HG02642 (cell line): ENCODE measurements at regions not wholly inside any gene's neighbourhood (a gene's known extent, or its start where the extent isn't known, plus 50 kb on each side); places are given as distances from the start of the nearest gene placed in this dataset.
"Not testable (repeated sequence)": the region's sequence is repeated elsewhere in the genome, so short reads cannot be mapped to it uniquely, and the experiment has no call there.

ENCODE experiments used
- ATAC-seq: cut with Tn5 transposase; IDR thresholded peaks from one replicate; pipeline ENCODE4 v1.9.1; 2021; ENCODE audit warnings: mild to moderate bottlenecking; ENCODE audit not compliant: unreplicated experiment, poor library complexity

DNA sequence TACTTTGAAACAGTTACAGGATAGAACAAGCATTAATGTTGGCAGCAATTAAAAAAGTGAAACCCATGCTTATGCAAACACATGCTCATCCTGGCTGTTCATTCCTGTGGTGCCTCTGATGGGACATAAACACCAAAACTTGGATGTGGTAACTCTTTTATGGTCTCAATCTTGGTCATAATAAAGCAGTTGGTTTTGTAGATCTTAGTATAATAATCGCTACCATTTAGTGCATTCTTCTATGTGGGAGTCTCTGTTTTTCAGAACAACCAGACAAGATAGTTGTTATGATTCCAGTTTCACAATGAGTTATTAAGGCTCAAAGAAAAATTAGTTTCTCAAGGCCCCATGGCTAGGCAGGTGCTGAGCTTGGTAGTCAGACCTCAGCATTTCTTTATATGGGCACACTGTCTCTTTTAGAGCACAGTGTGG is 184.0 kb downstream of the UTRN start:
- ATAC-seq = peak; percentile 82

DNA sequence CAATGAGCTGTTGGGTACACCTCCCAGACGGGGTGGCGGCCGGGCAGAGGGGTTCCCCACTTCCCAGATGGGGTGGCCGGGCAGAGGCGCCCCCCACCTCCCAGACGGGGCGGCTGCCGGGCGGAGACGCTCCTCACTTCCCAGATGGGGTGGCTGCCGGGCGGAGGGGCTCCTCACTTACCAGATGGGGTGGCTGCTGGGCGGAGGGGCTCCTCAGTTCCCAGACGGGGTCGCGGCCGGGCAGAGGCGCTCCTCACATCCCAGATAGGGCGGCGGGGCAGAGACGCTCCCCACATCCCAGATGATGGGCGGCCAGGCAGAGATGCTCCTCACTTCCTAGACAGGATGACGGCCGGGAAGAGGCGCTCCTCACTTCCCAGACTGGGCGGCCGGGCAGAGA is 185.1 kb downstream of the UTRN start:
- ATAC-seq = not testable (repeated sequence)

DNA sequence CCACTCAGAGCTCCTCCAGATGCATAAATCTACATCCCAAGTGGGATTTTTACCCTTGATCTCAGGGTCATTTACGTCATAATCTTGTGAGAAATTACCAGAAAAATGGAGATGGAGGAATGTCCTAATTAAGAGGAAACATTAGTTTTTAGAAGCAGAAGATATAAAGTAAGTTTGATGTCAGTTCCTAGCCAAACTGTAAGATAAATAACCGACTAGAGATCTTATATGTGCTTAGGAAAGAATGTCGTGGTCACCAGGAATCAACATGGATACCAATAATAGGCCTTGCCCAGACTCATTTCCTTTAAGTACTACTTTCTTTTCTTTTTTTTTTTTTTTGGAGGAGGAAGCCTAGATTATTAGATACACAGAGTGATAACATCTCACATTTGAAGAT is 186.9 kb downstream of the UTRN start:
- ATAC-seq = no peak

DNA sequence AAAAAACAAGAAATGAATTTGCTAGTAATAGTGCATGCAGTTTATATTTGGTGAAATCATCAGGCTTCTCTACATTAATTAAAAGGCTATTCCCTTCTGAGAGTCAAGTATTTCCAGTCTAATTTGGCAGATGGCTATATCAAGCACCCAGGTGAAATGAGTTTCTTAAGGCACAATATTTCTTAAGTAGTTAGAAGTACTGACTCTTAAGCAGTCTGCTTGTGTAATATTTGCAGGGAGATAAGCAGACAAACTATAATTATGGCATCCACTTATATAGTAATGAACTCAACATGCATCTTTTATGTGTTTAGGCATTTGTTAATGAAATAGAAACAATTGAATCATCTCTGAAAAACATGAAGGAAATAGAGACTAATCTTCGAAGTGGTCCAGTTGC is 189.2 kb downstream of the UTRN start:
- no peak for ATAC-seq

DNA sequence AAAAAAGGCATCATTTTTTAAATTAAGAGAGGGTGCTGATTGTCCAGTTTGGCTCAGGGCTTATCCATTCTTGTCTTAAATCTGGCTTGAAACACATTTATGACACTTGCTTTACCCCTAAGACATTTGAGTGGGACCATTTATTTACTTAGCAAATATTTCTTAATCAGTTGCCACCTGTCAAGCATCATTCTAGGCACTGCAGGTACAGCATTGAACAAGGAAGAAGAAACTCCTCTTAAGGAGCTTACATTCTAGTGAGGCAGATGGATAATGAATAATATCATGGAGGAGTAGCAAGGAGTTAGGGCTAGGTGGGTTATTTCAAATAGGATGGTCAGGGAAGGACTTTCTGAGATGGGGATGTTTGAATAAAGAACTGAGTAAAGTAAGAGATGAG is 189.8 kb downstream of the UTRN start:
- no peak for ATAC-seq

DNA sequence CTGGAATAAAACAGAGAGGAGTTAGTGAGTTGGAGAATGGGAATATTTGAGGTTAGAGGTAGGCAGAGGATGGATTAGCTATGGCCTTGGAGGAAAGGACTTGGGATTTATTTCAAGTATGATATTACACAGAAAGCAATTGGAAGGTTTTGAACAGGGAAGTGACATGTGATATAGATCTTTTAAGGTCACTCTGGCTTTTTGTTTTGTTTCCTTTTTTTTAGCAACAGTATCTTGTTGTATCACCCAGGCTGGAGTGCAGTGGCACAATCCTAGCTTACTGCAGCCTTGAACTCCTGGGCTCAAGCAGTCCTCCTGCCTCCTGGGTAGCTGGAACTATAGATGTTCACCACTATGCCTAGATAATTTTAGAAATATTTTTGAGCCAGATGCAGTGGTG is 190.3 kb downstream of the UTRN start:
- ATAC-seq = no peak

DNA sequence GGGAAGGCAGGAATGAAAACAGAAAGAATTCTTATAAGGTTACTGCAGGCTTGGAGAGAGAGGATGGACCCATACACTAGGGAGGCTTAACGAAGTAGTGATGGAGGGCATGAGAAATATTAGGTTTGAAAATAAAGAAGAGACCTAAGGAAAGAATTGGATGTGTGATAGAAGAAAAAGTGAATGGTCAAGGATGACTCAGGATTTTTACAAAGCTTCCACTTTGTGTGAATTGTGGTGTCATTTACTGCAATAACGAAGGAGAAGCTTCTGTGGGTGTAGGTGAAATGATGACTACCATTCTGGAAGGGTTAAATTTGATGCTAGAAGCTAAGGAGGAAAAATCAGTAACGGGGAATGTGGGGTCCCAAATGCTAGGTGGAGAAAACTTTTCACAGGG is 191.2 kb downstream of the UTRN start:
- ATAC-seq = no peak

DNA sequence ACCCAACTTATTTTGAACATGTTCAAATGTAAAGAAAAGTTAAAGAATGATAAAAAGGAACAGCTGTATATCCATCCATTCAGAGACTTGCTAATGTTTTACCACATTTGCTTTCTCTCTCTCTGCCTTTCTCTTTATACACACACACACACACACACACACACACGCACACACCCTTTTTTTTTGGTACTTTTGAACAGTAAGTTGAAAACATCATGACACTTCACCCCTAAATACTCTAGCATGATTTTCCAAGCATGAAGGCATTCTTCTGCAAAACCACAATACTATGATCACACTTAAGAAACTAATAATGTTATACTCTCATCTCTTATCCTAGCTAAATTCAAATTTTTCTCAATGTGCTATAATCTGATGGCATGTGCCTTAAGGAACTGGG is 192.3 kb downstream of the UTRN start:
- no peak for ATAC-seq

DNA sequence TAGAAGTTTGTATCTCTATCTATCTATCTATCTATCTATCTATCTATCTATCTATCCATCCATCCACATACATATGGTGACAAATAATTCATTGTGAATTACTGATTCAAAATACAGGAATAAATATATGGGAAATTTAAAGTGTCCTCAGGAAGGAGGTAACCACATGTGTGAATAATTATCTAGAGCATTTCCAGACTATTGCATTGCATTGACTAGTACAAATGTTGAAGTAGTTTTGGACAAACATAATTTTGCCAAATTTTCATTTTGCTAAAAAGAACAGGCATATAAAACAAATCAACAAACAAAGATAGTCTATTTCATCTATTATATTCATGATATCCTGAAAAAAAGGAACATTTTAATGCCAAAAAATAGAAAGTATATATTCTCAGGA is 192.7 kb downstream of the UTRN start:
- no peak for ATAC-seq

DNA sequence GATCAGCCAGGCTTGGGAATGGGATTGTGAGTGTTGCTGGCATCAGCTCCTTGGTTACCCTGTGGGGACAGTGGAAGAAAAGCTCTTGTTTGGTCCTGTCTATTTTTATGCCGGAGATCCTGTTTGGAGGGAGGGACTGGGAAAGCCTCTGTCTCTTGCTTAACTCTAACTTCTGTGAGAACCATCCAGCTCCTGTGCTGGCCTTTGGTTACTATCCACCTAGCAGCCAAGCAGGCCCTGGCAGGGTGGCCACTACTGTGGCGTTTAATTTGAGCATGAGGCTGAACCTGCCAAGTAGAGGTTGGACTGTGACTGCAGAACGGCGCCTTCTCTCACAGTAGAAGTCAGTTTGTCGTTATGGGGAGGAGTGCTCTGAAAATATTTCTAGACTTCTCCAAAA is 193.3 kb downstream of the UTRN start:
- ATAC-seq = no peak

DNA sequence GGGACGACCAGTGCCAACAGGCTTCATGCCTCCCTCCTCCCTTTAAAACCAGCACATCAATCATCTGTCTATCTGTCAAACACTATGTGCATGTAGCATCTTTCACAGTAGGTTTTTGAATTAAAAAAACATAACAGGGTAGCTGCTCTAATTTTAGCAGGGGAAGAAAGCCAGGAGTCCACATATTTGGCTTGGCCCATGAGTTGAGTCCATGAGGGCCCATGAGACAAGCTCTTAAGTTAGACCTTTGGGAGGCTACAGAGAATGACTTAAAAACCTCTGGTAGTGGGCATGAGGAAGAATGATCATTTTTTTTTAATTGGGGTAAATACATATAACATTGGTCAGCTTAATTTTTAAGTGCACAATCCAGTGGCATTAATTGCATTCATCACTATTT is 194.9 kb downstream of the UTRN start:
- no peak for ATAC-seq

DNA sequence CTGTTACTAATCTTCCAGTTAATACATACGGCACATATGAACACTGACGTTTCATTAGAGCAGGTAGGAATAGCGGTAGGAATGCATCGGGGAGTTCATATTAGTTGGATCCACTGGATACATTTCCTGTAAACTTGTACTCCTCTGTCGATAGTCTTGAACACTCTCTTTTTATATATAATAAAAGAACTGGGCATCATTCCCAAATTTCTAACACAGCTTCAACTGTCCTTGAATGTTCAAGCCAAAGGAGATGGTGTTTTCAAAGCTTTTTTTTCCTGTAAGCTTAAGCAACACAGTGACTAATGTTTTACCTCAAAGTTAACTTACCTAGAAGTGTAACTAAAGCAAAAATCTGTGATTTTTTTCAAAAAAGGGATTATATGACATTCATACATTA is 195.3 kb downstream of the UTRN start:
- no peak for ATAC-seq

DNA sequence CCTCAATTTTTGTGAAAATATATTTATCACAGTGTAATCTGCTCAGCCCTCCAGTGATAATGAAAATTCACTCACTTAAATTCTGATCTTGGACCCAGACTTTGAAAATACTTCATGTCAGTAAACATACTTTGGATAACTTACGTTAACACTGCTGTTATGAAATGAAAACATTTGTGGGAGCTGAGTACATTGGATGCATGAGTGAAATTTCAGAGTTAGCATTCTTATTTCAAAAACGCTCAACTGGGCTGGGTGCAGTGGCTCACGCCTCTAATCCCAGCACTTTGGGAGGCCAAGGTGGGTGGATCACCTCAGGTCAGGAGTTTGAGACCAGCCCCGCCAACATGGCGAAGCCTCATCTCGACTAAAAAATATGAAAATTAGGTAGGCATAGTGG is 196.4 kb downstream of the UTRN start:
- ATAC-seq = no peak

DNA sequence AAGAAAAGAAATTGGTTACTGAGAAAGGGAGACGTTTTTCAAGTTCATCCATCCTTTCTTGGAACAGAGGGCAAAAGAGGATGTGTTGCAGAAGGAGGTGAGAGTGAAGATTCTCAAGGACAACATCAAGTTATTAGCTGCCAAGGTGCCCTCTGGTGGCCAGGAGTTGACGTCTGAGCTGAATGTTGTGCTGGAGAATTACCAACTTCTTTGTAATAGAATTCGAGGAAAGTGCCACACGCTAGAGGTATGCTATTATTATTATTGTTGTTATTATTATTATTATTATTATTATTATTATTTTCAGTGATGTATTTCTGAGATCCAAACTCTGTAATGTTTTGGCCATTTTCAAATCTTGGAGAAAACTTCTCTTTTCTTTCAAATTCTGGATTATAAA is 197.0 kb downstream of the UTRN start:
- peak; percentile 81 for ATAC-seq

DNA sequence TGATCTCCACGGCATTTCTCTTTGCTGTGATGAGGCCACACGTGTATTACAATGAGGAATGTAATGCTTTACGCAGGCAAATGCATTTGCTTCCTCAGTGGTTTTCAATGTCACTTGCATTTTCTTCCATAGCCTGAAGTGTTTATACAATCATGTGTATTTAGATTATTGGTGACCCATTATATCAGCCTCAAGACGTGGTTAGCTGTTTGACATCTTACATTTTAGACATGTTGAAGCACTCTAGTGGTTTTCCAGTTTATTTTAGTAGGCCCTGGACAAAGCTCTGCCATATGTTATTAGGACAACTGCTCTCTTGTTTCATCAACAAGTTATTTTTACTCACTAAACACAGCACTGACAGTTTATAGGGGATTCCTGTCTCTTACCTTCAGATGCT is 200.4 kb downstream of the UTRN start:
- ATAC-seq = no peak

DNA sequence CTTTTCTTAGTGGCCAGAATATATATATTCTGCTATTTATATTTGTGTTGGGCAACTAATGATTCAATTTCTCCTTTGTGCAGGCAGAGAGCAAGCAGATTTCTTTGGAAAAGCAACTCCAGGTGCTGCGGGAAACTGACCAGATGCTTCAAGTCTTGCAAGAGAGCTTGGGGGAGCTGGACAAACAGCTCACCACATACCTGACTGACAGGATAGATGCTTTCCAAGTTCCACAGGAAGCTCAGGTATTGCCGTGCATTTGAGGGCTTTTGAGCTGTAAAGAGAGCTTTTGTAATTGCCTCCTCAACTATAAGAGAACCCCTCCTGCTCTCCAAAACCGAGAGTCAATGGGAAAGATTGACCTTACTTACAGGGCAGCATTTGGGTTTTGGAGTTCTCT is 203.5 kb downstream of the UTRN start:
- ATAC-seq = no peak

DNA sequence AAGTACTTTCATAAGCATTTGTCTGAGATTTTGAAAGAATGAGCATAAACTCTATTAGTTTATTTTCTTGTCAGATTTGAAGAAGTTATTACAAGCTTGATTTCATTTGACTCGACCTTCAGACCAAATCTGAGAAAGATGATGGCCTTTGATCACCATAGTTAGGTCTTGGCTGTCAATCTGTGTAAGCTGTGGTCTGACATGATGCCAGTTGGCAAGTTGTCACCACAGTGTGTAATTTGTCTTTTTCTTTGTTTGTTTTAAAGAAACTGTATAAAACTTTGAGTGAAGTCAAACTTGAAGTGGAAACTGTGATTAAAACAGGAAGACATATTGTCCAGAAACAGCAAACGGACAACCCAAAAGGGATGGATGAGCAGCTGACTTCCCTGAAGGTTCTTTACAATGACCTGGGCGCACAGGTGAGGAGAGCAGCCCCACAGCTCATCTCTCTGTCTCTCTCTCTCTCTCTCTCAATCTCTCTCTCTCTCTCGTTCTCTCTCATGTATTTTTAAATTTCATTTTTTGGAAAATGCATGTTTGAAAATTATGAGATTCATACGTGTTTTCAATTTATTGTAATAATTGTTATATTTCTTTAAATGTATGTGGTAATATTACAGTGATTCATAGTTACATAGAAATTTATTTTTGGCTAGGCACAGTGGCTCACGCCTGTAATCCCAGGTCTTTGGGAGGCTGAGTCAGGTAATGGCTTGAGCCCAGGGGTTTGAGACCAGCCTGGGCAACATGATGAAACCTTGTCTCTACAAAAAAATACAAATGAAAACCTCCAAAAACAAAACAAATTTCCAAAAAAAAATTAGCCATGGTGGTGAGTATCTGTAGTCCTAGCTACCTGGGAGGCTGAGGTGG is 208.1 kb downstream of the UTRN start:
- ATAC-seq = no peak

DNA sequence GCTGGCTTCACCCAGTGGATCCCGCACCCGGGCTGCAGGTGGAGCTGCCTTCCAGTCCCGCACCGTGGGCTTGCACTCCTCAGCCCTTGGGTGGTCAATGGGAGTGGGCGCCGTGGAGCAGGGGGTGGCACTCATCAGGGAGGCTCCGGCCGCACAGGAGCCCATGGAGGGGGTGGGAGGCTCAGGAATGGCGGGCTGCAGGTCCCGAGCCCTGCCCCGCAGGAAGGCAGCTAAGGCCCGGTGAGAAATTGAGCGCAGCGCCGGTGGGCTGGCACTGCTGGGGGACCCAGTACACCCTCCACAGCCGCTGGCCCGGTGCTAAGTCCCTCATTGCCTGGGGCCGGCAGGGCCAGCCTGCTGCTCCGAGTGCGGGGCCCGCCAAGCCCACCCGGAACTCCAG is 209.9 kb downstream of the UTRN start:
- ATAC-seq = not testable (repeated sequence)

DNA sequence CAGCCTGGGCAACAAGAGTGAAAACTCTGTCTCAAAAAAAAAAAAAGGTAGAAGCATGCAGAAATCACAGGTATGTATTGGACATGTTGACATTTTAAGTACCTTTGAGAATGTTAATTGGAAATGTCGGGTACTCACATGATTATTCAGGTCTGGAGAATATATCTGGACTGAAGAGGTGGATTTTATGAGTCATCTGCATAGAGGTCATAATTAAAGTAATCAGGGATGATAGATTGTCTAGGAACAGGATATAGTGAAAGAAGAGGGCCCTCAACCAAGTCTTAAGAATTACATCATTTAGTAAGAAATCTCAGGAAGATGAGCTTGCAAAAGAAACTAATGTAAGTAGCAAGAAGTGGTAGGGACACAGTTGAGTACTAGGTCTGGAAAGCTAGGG is 212.5 kb downstream of the UTRN start:
- ATAC-seq = no peak

DNA sequence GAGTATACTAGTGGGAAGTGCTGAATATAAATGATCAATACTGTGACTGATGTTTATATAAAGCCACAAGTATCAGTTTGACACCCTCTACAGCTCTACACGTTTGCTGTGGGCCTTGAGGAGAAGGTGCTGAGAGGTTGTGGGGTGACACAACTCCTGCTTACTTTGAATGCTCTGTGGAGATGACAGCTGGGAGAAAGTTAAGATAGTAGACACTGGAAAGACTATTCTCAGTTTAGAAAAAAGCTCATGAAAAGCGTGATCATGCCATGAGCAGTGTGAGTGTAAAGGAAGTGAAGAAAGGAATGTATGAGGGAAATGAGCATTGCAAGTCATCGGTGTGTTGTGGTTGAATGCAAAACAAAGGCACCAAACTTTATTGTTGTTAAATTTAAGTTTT is 215.8 kb downstream of the UTRN start:
- no peak for ATAC-seq

DNA sequence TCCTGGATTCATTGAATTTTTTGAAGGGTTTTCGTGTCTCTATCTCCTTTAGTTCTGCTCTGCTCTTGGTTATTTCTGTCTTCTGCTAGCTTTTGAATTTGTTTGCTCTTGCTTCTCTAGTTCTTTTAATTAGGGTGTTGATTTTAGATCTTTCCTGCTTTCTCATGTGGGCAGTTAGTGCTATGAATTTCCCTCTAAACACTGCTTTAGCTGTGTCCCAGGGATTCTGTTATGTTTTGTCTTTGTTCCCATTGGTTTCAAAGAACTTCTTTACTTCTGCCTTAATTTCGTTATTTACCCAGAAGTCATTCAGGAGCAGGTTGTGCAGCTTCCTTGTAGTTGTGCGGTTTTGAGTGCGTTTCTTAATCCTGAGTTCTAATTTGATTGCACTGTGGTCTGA is 220.1 kb downstream of the UTRN start:
- not testable (repeated sequence) for ATAC-seq

DNA sequence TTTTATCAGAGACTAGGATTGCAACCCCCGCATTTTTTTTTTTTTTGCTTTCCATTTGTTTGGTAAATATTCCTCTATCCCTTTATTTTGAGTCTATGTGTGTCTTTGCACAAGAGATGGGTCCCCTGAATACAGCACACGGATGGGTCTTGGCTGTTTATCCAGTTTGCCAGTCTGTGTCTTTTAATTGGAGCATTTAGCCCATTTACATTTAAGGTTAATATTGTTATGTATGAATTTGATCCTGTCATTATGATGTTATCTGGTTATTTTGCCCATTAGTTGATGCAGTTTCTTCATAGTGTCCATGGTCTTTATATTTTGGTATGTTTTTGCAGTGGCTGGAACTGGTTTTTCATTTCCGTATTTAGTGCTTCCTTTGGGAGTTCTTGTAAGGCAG is 220.9 kb downstream of the UTRN start:
- ATAC-seq = not testable (repeated sequence)
